Fibroblast of villous mesenchyme (primary cell): ENCODE measurements at regions not wholly inside any gene's neighbourhood (a gene's known extent, or its start where the extent isn't known, plus 50 kb on each side); places are given as distances from the start of the nearest gene placed in this dataset.
A peak's percentile ranks its signal among the peaks of the same experiment; 100 is the strongest.

Experiments used
- DNase-seq: peaks from one replicate; pipeline ENCODE4 v3.0.0-alpha.2; 2010; ENCODE audit warnings: low read depth
- H3K4me3 ChIP-seq: 2 replicates; pipeline ENCODE4 v1.5.1; 2011; ENCODE audit warnings: low read depth, mild to moderate bottlenecking, low read length
- TF ChIP-seq, protein P1 (sequence below): IDR thresholded peaks from 2 replicates; pipeline ENCODE4 v1.5.1; 2012; ENCODE audit warnings: low read depth, mild to moderate bottlenecking, low read length; ENCODE audit not compliant: insufficient read depth

DNA sequence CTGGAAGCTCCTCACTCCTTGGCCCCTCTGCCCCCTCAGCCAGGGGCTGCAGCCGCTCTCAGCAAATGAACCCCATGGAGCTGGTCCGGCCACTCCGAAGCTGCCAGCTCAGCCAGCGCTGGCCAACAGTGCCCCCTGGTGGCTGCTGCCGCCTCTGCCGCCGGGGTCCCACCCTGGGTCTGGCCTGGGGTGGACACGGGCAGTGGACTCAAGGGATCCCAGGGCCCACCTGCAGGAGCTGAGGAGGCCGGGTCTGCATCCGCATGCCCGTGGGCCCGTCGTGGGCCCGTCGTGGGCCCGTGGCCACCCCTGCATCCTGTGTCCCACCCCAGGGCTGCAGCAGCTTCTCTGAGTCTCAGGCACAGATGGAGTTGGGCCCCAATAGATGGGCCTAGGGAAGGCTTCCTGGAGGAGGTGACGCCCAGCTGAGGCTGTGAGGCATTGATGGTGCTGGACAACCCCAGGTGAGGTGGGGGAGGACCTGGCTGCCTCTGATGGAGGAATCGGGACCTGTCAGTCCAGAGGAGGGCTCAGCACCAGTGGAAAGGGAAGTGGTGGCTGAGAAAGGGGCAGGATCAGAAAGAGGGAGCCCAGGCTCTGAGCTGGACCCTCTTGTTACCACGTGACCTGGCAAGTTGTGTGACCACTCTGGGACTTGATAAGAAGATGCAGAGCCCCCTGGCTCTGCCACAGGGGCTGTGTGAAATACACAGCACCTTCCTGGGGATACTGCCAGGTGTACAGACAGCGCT lies 522.3 kb downstream of the BRD1 start:
- H3K4me3 ChIP-seq: no peak overlapping the region
- TF ChIP-seq, protein P1, sequence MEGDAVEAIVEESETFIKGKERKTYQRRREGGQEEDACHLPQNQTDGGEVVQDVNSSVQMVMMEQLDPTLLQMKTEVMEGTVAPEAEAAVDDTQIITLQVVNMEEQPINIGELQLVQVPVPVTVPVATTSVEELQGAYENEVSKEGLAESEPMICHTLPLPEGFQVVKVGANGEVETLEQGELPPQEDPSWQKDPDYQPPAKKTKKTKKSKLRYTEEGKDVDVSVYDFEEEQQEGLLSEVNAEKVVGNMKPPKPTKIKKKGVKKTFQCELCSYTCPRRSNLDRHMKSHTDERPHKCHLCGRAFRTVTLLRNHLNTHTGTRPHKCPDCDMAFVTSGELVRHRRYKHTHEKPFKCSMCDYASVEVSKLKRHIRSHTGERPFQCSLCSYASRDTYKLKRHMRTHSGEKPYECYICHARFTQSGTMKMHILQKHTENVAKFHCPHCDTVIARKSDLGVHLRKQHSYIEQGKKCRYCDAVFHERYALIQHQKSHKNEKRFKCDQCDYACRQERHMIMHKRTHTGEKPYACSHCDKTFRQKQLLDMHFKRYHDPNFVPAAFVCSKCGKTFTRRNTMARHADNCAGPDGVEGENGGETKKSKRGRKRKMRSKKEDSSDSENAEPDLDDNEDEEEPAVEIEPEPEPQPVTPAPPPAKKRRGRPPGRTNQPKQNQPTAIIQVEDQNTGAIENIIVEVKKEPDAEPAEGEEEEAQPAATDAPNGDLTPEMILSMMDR: peak; percentile 12
- DNase-seq: no peak

DNA sequence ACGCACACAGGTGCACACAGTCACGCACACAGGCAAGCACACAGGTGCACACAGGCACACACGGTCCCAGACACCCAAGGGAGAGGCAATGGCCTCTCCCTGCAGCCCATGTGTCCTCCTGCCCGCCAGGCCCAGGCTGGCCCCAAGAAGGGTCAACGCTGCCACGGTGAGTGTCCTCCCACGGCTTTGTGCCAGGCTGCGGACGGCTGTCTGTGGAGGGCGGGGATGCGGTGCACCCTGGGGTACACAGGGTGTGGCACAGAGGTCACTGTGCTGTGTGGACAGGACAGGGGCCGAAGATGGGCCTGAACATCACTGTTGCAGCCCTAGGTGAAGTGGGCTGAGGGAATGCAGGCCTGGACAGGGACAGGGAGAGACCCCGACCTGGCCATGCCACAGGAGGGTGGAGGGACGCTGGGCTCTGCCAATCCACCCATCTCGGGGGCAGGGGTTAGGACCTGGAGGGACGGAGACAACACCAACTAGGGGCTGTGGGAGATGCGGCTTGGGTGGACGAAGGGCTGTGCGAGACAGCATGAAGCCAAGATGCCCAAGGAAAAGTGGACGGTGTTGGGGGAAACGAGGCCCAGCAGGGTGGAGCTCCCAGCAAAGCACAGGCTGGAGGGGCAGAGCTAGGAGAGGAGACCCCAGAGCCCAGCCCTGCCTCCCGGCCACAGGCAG lies 523.8 kb downstream of the BRD1 start:
- H3K4me3 ChIP-seq: no peak overlapping the region
- DNase-seq: no peak
- TF ChIP-seq, protein P1: no peak

DNA sequence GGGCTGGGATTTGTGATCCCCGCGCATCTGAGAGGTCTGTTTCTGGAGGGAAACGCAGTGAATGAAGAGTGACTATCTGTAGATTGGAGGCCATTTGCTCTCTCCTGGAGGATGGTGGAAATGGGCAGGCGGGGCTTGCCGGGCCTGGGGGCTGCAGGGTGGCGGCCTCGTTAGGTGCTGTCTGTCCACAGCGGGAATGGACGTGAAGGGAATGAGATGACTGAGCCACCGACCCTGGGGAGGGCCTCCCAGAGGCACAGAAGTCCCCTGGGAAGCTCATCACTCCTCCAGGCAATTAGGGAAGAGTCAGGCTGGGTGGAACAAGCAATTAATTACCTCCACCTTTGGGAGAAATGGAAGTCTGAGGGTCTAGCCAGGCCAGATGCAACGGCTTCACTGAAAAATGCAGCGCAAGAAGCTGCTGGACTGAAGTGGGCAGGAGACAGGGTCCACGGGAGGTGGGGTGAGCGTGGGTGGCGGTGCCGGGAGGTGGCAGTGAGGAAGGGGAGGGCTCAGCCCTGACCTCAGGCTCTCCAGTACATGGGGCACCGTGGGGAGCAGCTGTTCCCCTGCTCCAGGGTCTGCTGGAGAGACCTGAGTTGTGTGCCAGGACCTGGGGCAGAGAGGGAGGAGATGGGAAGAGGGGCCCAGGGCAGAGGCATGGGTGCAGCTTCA lies 524.5 kb downstream of the BRD1 start:
- TF ChIP-seq, protein P1: no peak
- H3K4me3 ChIP-seq: no peak overlapping the region
- DNase-seq: no peak

DNA sequence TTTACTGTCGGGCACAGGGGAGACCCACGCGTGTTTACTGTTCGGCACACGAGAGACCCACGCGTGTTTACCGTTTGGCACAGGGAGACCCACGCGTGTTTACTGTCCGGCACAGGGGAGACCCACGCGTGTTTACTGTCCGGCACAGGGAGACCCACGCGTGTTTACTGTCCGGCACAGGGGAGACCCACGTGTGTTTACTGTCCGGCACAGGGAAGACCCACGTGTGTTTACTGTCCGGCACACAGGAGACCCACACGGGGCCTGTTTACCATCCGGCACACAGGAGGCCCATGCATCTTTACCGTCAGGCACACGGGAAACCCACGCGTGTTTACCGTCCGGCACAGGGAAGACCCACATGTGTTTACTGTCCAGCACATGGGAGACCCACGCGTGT lies 525.1 kb downstream of the BRD1 start:
- TF ChIP-seq, protein P1: no peak
- no peak overlapping the region for H3K4me3 ChIP-seq
- no peak for DNase-seq

DNA sequence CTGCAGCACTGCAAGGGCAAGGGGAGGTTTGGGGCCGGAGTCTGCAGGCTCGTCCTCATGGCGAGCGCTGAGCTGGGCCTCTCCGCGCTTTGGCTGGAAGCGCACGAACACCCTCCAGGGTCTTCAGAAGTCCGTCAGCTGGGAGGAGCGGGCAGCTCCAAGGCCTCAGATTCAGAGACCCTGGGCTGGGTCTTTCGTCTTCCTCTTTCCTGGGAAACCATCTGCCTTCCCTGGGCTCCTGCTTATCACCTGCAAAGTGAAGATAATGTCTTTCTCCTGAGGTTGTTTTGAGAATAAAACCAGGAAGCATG lies 525.6 kb downstream of the BRD1 start:
- no peak for DNase-seq
- TF ChIP-seq, protein P1: no peak
- no peak overlapping the region for H3K4me3 ChIP-seq

DNA sequence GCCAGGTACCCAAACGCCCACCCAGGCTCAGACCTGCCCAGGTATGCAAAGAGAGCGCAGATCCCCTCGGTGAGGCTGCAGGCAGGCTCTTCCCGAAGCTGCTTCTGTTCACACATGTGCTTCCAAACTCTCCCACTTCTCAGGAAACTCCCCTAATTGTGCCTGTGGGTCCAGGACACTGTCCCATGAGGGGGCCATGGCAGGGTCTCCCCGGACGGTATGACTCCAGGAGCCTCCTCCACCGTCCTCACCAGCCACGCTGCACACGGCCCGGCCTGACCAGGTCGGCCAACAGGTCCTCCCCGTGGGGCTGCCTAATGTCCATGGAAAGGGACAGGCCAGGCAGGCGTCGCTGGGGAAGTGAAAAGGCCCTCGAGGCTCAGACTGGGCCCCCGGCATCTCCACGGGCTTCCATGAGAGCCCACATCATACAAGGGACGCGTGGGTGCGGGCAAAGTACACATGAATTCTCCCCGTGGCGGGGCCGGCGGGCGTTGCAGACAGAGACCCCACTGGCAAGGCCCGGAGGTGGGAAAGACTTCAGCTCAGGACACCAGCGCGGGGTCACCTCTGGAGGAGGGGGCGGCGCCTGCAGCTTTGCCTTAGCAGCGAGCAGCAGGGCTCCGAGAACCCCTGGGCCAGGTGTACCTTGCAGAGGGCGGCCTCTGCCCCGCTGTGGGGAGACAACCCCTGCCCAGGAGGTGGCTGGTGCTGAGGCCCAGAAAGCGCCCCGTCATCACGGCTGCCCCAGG lies 526.1 kb downstream of the BRD1 start:
- no peak for DNase-seq
- no peak overlapping the region for H3K4me3 ChIP-seq
- TF ChIP-seq, protein P1: no peak
